Tibial artery (tissue), 4 donors: ENCODE measurements at regions not wholly inside any gene's neighbourhood (a gene's known extent, or its start where the extent isn't known, plus 50 kb on each side); places are given as distances from the start of the nearest gene placed in this dataset.

Source experiments
- DNase-seq, 2 donors: peaks; one replicate each; pipeline ENCODE4 v3.0.0-alpha.2; 2019
- H3K27ac ChIP-seq, 2 donors: fragments of 200-600 bp; sonication (generic) in 1 of 2; 1 replicate in 1 of 2; 2 replicates in 1 of 2; pipeline ENCODE4 v1.5.1; 2018 to 2019; ENCODE audit warnings: mild to moderate bottlenecking in 1 of 2
- H3K27me3 ChIP-seq, 2 donors: fragments of 200-600 bp; sonication (generic) in 1 of 2; one replicate each; pipeline versions ENCODE4 v1.5.1 to v1.6.0; 2016 to 2019
- H3K36me3 ChIP-seq, 3 donors: fragments of 200-600 bp; sonication (generic) in 2 of 3; one replicate each; pipeline ENCODE4 v1.5.1; 2016 to 2019; ENCODE audit warnings: mild to moderate bottlenecking in 2 of 3
- H3K4me1 ChIP-seq, 4 donors: fragments of 200-600 bp; sonication (generic) in 2 of 4; 1 replicate in 3 of 4; 2 replicates in 1 of 4; pipeline ENCODE4 v1.5.1; 2016 to 2019
- H3K4me3 ChIP-seq, 2 donors: fragments of 200-600 bp; sonication (generic) in 1 of 2; 1 replicate in 1 of 2; 2 replicates in 1 of 2; pipeline ENCODE4 v1.5.1; 2018 to 2019; ENCODE audit warnings: mild to moderate bottlenecking in 2 of 2
- H3K9me3 ChIP-seq, 3 donors: fragments of 200-600 bp; sonication (generic) in 1 of 3; one replicate each; pipeline ENCODE4 v1.5.1; 2016 to 2019
- CTCF ChIP-seq, 2 experiments: fragments of 200-600 bp in 1 of 2; fragments of 450-650 bp in 1 of 2; IDR thresholded peaks; one replicate each; pipeline ENCODE4 v1.5.1; 2017 to 2019; ENCODE audit warnings: antibody characterized with exemption in 2 of 2, mild to moderate bottlenecking in 1 of 2, moderate library complexity in 1 of 2
- intact Hi-C: fragments of 100-400 bp; cut with DNase I; formaldehyde crosslinking; loops from one replicate; pipeline ENCODE4 v1.15.0; 2023; ENCODE audit warnings: low total_unique reads

- H3K4me3 ChIP-seq = no peak overlapping the region
- DNase-seq = no peak
- no peaks in the 10 kb centered on the region for H3K27me3 ChIP-seq
- no peak for TF ChIP-seq CTCF (IDR thresholded peaks at IDR 0.05)
- peaks cover 0 to 12% (median 7%) of the 10 kb centered on the region in 3 donors for H3K36me3 ChIP-seq
- peak overlapping the region in 1 of 2 donors; percentile 42 for H3K27ac ChIP-seq
- intact Hi-C loops = no loop called here
- H3K9me3 ChIP-seq = peaks cover 0 to 16% (median 14%) of the 10 kb centered on the region in 3 donors
- H3K4me1 ChIP-seq = peaks cover 0 to 16% (median 12%) of the 10 kb centered on the region in 4 donors
Observed at GRCh38 chr16:85187886-85188285, 75.6 kb upstream of the CIBAR2 start.

- intact Hi-C loops = no loop called here
- H3K36me3 ChIP-seq = peaks cover 0 to 11% (median 6%) of the 10 kb centered on the region in 3 donors
- no peak overlapping the region for H3K27ac ChIP-seq
- no peak overlapping the region for H3K4me3 ChIP-seq
- peaks cover 0 to 14% (median 13%) of the 10 kb centered on the region in 3 donors for H3K9me3 ChIP-seq
- TF ChIP-seq CTCF (IDR thresholded peaks at IDR 0.05) = no peak
- H3K27me3 ChIP-seq = no peaks in the 10 kb centered on the region
- no peak for DNase-seq
- peaks cover 0 to 26% (median 12%) of the 10 kb centered on the region in 4 donors for H3K4me1 ChIP-seq
Observed at GRCh38 chr16:85188822-85189672, 76.8 kb upstream of the CIBAR2 start.

GRCh38 chr16:85190572-85190971 is 78.3 kb upstream of the CIBAR2 start:
- no peak overlapping the region for H3K4me3 ChIP-seq
- no peaks in the 10 kb centered on the region for H3K36me3 ChIP-seq
- peaks cover 0 to 33% (median 13%) of the 10 kb centered on the region in 4 donors for H3K4me1 ChIP-seq
- no peak for TF ChIP-seq CTCF (IDR thresholded peaks at IDR 0.05)
- intact Hi-C loops = no loop called here
- no peak for DNase-seq
- no peaks in the 10 kb centered on the region for H3K27me3 ChIP-seq
- no peak overlapping the region for H3K27ac ChIP-seq
- H3K9me3 ChIP-seq = peaks cover 0 to 8% (median 7%) of the 10 kb centered on the region in 3 donors

GRCh38 chr16:85191341-85191965 is 79.2 kb upstream of the CIBAR2 start:
- no peak overlapping the region for H3K4me3 ChIP-seq
- peaks cover 0 to 41% (median 21%) of the 10 kb centered on the region in 4 donors for H3K4me1 ChIP-seq
- H3K36me3 ChIP-seq = no peaks in the 10 kb centered on the region
- TF ChIP-seq CTCF (IDR thresholded peaks at IDR 0.05) = no peak
- intact Hi-C loops = no loop called here
- no peak for DNase-seq
- H3K9me3 ChIP-seq = peaks cover 0 to 8% (median 7%) of the 10 kb centered on the region in 3 donors
- H3K27ac ChIP-seq = no peak overlapping the region
- H3K27me3 ChIP-seq = no peaks in the 10 kb centered on the region

GRCh38 chr16:85192238-85193114 is 80.2 kb upstream of the CIBAR2 start:
- no peak overlapping the region for H3K4me3 ChIP-seq
- peaks cover 4 to 41% (median 21%) of the 10 kb centered on the region in 4 donors for H3K4me1 ChIP-seq
- H3K9me3 ChIP-seq = peaks cover 0 to 8% (median 7%) of the 10 kb centered on the region in 3 donors
- no peak for TF ChIP-seq CTCF (IDR thresholded peaks at IDR 0.05)
- no peaks in the 10 kb centered on the region for H3K27me3 ChIP-seq
- intact Hi-C loops = no loop called here
- H3K27ac ChIP-seq = no peak overlapping the region
- DNase-seq = no peak
- H3K36me3 ChIP-seq = no peaks in the 10 kb centered on the region
